H9 (cell line): ENCODE measurements at regions not wholly inside any gene's neighbourhood (a gene's known extent, or its start where the extent isn't known, plus 50 kb on each side); places are given as distances from the start of the nearest gene placed in this dataset.

Experiments used
- DNase-seq: peaks from one replicate; pipeline ENCODE4 v3.0.0-alpha.2; 2017
- H2AFZ ChIP-seq: one replicate; pipeline ENCODE4 v1.6.1; 2013; ENCODE audit warnings: mild to moderate bottlenecking, low read length, control low read depth, moderate library complexity
- H2AK5ac ChIP-seq: 2 replicates; pipeline ENCODE4 v1.6.1; 2013; ENCODE audit warnings: low read length, control low read depth, mixed read lengths; ENCODE audit not compliant: insufficient read length
- H2BK120ac ChIP-seq: one replicate; pipeline ENCODE4 v1.6.1; 2013; ENCODE audit warnings: low read depth, mild to moderate bottlenecking, low read length, control low read depth, inconsistent platforms; ENCODE audit not compliant: poor library complexity, severe bottlenecking
- H2BK12ac ChIP-seq: 2 replicates; pipeline ENCODE4 v1.6.1; 2013; ENCODE audit warnings: low read length, control low read depth, mixed read lengths, low read depth; ENCODE audit not compliant: insufficient read length
- H2BK15ac ChIP-seq: 2 replicates; pipeline ENCODE4 v1.6.1; 2013; ENCODE audit warnings: low read depth, low read length, control low read depth
- H2BK20ac ChIP-seq: one replicate; pipeline ENCODE4 v1.6.1; 2013; ENCODE audit warnings: low read depth, mild to moderate bottlenecking, low read length, control low read depth, inconsistent platforms; ENCODE audit not compliant: poor library complexity, severe bottlenecking
- H2BK5ac ChIP-seq: 2 replicates; pipeline ENCODE4 v1.6.1; 2013; ENCODE audit warnings: low read length, control low read depth, mixed read lengths; ENCODE audit not compliant: insufficient read length
- H3K14ac ChIP-seq: 2 replicates; pipeline ENCODE4 v1.6.1; 2013; ENCODE audit warnings: low read length, control low read depth; ENCODE audit not compliant: insufficient read depth
- H3K18ac ChIP-seq: 2 replicates; pipeline ENCODE4 v1.6.1; 2013; ENCODE audit warnings: low read depth, mild to moderate bottlenecking, mixed read lengths, low read length, control low read depth; ENCODE audit not compliant: insufficient read length
- H3K23ac ChIP-seq: 2 replicates; pipeline ENCODE4 v1.6.1; 2013; ENCODE audit warnings: low read length, control low read depth, mixed read lengths, low read depth; ENCODE audit not compliant: insufficient read length
- H3K23me2 ChIP-seq: 2 replicates; pipeline ENCODE4 v1.6.1; 2013; ENCODE audit warnings: low read depth, mild to moderate bottlenecking, mixed read lengths, low read length, control low read depth; ENCODE audit not compliant: insufficient read length, poor library complexity, severe bottlenecking
- H3K27ac ChIP-seq: 2 replicates; pipeline ENCODE4 v1.5.1; 2013; ENCODE audit warnings: low read length, control low read depth, mixed read lengths, low read depth; ENCODE audit not compliant: insufficient read length
- H3K27me3 ChIP-seq: 2 replicates; pipeline ENCODE4 v1.6.1; 2013; ENCODE audit warnings: low read length, control low read depth, inconsistent platforms; ENCODE audit not compliant: insufficient read depth
- H3K4ac ChIP-seq: 2 replicates; pipeline ENCODE4 v1.6.1; 2013; ENCODE audit warnings: low read depth, mild to moderate bottlenecking, control low read depth, inconsistent platforms, low read length, moderate library complexity
- H3K4me1 ChIP-seq: 2 replicates; pipeline ENCODE4 v1.6.1; 2013; ENCODE audit warnings: low read length, control low read depth, inconsistent platforms; ENCODE audit not compliant: insufficient read depth
- H3K4me2 ChIP-seq: 2 replicates; pipeline ENCODE4 v1.6.1; 2013; ENCODE audit warnings: low read length, control low read depth, mixed read lengths; ENCODE audit not compliant: insufficient read length, insufficient read depth
- H3K56ac ChIP-seq: 2 replicates; pipeline ENCODE4 v1.6.1; 2013; ENCODE audit warnings: low read depth, mild to moderate bottlenecking, mixed read lengths, low read length, control low read depth; ENCODE audit not compliant: insufficient read length
- H3K79me1 ChIP-seq: 2 replicates; pipeline ENCODE4 v1.6.1; 2013; ENCODE audit warnings: low read depth, mild to moderate bottlenecking, moderate library complexity, low read length, control low read depth, inconsistent platforms; ENCODE audit not compliant: insufficient read depth, poor library complexity, severe bottlenecking
- H3K79me2 ChIP-seq: 2 replicates; pipeline ENCODE4 v1.6.1; 2013; ENCODE audit warnings: low read length, control low read depth, inconsistent platforms; ENCODE audit not compliant: insufficient read depth
- H3K9ac ChIP-seq: 2 replicates; pipeline ENCODE4 v1.6.1; 2013; ENCODE audit warnings: low read length, control low read depth, mixed read lengths; ENCODE audit not compliant: insufficient read length; ENCODE audit errors: extremely low read depth
- H3K9me3 ChIP-seq: one replicate; pipeline ENCODE4 v1.6.1; 2013; ENCODE audit warnings: low read depth, low read length, inconsistent platforms; ENCODE audit not compliant: control insufficient read depth
- H3T11ph ChIP-seq: one replicate; pipeline ENCODE4 v1.6.1; 2013; ENCODE audit warnings: mild to moderate bottlenecking, low read length, control low read depth, inconsistent platforms
- H4K20me1 ChIP-seq: one replicate; pipeline ENCODE4 v1.6.1; 2013; ENCODE audit not compliant: control insufficient read depth, insufficient read length, insufficient read depth
- H4K5ac ChIP-seq: 2 replicates; pipeline ENCODE4 v1.6.1; 2013; ENCODE audit warnings: low read depth, mild to moderate bottlenecking, mixed read lengths, low read length, control low read depth; ENCODE audit not compliant: insufficient read length
- H4K8ac ChIP-seq: replicated peaks from 2 replicates; pipeline ENCODE4 v1.6.1; 2013; ENCODE audit warnings: low read length, control low read depth, mixed read lengths, low read depth; ENCODE audit not compliant: insufficient read length
- H4K91ac ChIP-seq: 2 replicates; pipeline ENCODE4 v1.6.1; 2013; ENCODE audit warnings: low read depth, mild to moderate bottlenecking, moderate library complexity, mixed read lengths, low read length, control low read depth; ENCODE audit not compliant: insufficient read length
- H3K27ac Mint-ChIP-seq, 3 experiments: 2 replicates in 2 of 3; 3 replicates in 1 of 3; pipeline ENCODE4 v1.8.0; 2020 to 2021; ENCODE audit warnings: mixed read lengths in 3 of 3, mild to moderate bottlenecking in 1 of 3, moderate library complexity in 1 of 3
- H3K27me3 Mint-ChIP-seq: 2 replicates; pipeline ENCODE4 v1.8.0; 2021; ENCODE audit warnings: low read depth, mild to moderate bottlenecking, moderate library complexity, mixed read lengths
- H3K36me3 Mint-ChIP-seq, 3 experiments: 2 replicates in 2 of 3; 3 replicates in 1 of 3; pipeline ENCODE4 v1.8.0; 2020 to 2021; ENCODE audit warnings: low read depth in 3 of 3, mixed read lengths in 3 of 3; ENCODE audit not compliant: insufficient read depth in 1 of 3
- H3K4me1 Mint-ChIP-seq, 2 experiments: 2 replicates each; pipeline ENCODE4 v1.8.0; 2020; ENCODE audit warnings: mixed read lengths in 2 of 2
- H3K4me3 Mint-ChIP-seq, 2 experiments: 2 replicates in 1 of 2; 3 replicates in 1 of 2; pipeline ENCODE4 v1.8.0; 2020 to 2021; ENCODE audit warnings: mild to moderate bottlenecking in 2 of 2, mixed read lengths in 2 of 2, moderate library complexity in 1 of 2
- H3K9me3 Mint-ChIP-seq, 2 experiments: 2 replicates in 1 of 2; 3 replicates in 1 of 2; pipeline ENCODE4 v1.8.0; 2020; ENCODE audit warnings: mild to moderate bottlenecking in 2 of 2, mixed read lengths in 2 of 2, moderate library complexity in 1 of 2
- WGBS: extraction: QIAGEN DNeasy Blood & Tissue Kit; methylation state at CpG from one replicate; pipeline ENCODE4 v1.1.7; 2013; ENCODE audit warnings: missing lambda C conversion rate, low lambda C conversion rate, mixed read lengths; ENCODE audit not compliant: insufficient read length; ENCODE audit errors: extremely low coverage; 5-methylcytosine and 5-hydroxymethylcytosine counted together
- TF ChIP-seq, protein P1 (sequence below): fragments of 200-600 bp; sonication (generic); conservative IDR thresholded peaks from 3 replicates; pipeline ENCODE4 v1.8.0; 2021; ENCODE audit warnings: antibody characterized with exemption, mild to moderate bottlenecking

DNA sequence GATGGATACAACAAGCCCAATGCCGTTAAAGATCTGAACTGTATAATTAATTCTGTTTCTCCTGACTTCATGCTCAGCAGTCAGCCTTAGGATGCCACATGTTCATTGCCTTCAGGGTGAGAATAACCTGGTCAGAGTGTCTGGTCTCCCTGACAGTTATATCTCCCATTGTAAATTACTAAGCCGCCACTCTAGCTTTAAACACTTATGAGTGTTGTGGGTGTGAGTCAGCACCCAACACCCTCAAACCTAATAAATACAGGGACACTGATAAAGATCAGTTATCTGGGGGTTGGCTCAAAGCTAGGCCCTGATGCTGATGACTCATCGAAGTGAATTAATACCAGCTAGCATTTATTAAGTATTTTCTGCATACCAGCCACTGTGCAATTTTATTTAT, 64.9 kb upstream of the DYNLT3 start:
- Histone ChIP-seq H3K14ac (no peak overlapping the region), H3K4me2 (no peak overlapping the region), H4K5ac (no peak overlapping the region)

More for the DNA sequence above, 64.9 kb upstream of the DYNLT3 start:
- no peak overlapping the region for H3K23ac ChIP-seq
- H4K8ac ChIP-seq = no peak overlapping the region
- no peak overlapping the region for H2BK12ac ChIP-seq
- WGBS = no CpG with 5 or more reads among the region's 3 CpGs
- no peak overlapping the region for H2BK120ac ChIP-seq
- H4K91ac ChIP-seq = no peak overlapping the region
- no peaks in the 10 kb centered on the region for H3K9me3 ChIP-seq
- no peak overlapping the region for H2AK5ac ChIP-seq
- DNase-seq = no peak
- no peaks in the 10 kb centered on the region for H3K79me2 ChIP-seq
- H2BK15ac ChIP-seq = no peak overlapping the region
- H4K20me1 ChIP-seq = no peaks in the 10 kb centered on the region
- no peaks in the 10 kb centered on the region for H3K27me3 ChIP-seq
- no peak overlapping the region for H2AFZ ChIP-seq
- H3K4ac ChIP-seq = no peak overlapping the region
- H3K9me3 Mint-ChIP-seq = peaks cover 49 to 53% of the 10 kb centered on the region in 2 experiments
- TF ChIP-seq, protein P1, sequence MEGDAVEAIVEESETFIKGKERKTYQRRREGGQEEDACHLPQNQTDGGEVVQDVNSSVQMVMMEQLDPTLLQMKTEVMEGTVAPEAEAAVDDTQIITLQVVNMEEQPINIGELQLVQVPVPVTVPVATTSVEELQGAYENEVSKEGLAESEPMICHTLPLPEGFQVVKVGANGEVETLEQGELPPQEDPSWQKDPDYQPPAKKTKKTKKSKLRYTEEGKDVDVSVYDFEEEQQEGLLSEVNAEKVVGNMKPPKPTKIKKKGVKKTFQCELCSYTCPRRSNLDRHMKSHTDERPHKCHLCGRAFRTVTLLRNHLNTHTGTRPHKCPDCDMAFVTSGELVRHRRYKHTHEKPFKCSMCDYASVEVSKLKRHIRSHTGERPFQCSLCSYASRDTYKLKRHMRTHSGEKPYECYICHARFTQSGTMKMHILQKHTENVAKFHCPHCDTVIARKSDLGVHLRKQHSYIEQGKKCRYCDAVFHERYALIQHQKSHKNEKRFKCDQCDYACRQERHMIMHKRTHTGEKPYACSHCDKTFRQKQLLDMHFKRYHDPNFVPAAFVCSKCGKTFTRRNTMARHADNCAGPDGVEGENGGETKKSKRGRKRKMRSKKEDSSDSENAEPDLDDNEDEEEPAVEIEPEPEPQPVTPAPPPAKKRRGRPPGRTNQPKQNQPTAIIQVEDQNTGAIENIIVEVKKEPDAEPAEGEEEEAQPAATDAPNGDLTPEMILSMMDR = no peak
- H3K18ac ChIP-seq = no peak overlapping the region
- no peak overlapping the region for H3K4me3 Mint-ChIP-seq
- no peaks in the 10 kb centered on the region for H3K4me1 ChIP-seq
- no peaks in the 10 kb centered on the region for H3K23me2 ChIP-seq
- no peak overlapping the region for H2BK20ac ChIP-seq
- no peak overlapping the region for H3K27ac Mint-ChIP-seq
- no peak overlapping the region for H3K9ac ChIP-seq
- H3K36me3 Mint-ChIP-seq = peaks cover 0 to 2% (median 1%) of the 10 kb centered on the region in 3 experiments; a peak in 2 of 7 replicates
- H3K27ac ChIP-seq = no peak overlapping the region
- no peaks in the 10 kb centered on the region for H3K79me1 ChIP-seq
- H2BK5ac ChIP-seq = no peak overlapping the region
- no peak overlapping the region for H3T11ph ChIP-seq
- peaks cover 3% of the 10 kb centered on the region; the same call in 1 of the 2 replicates for H3K27me3 Mint-ChIP-seq
- H3K56ac ChIP-seq = no peak overlapping the region
- H3K4me1 Mint-ChIP-seq = no peaks in the 10 kb centered on the region
